GM21360 (cell line): ENCODE measurements at regions not wholly inside any gene's neighbourhood (a gene's known extent, or its start where the extent isn't known, plus 50 kb on each side); places are given as distances from the start of the nearest gene placed in this dataset.
"Not testable (repeated sequence)": the region's sequence is repeated elsewhere in the genome, so short reads cannot be mapped to it uniquely, and the experiment has no call there.

Experiments used
- ATAC-seq: cut with Tn5 transposase; IDR thresholded peaks from one replicate; pipeline ENCODE4 v1.9.1; 2021; ENCODE audit warnings: mild to moderate bottlenecking, moderate library complexity; ENCODE audit not compliant: unreplicated experiment

DNA sequence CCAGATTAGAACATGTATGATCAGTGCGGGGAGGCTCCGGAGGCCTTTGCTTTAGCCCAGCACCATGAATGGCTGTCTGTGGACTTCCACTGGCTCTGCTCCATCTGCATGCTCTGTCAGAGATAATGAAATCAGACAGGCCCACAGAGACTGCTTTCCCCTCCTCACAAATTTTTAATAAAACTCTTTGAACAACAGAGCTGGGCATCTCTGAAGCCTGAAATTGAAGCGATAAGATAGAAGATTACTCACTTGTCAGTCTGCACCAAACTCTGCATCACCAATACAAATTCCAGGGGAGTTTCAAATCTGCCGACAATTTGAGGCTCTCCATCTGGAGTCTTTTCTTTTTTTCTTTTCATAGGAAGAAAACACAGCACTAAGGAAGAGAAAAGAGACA lies 110.0 kb downstream of the DYRK2 start:
- no peak for ATAC-seq

DNA sequence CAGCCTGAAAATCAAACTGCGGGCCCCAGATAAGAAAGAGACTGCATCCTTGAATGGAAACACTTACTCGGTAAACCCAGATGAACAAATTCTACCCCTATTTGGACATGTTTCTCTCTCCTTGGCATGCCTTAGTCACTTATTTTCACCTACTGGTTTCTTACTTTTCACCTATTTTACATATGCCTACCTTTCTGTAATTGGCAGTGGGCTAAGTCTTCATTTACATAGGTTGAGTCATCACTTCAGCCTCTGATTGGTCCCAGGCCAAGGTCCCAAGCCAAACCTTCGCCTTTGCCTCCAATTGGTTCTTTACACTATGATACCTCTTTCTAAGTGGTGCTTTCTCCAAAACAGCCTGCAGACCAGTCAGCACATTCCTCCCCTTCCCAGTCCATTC lies 111.3 kb downstream of the DYRK2 start:
- no peak for ATAC-seq

DNA sequence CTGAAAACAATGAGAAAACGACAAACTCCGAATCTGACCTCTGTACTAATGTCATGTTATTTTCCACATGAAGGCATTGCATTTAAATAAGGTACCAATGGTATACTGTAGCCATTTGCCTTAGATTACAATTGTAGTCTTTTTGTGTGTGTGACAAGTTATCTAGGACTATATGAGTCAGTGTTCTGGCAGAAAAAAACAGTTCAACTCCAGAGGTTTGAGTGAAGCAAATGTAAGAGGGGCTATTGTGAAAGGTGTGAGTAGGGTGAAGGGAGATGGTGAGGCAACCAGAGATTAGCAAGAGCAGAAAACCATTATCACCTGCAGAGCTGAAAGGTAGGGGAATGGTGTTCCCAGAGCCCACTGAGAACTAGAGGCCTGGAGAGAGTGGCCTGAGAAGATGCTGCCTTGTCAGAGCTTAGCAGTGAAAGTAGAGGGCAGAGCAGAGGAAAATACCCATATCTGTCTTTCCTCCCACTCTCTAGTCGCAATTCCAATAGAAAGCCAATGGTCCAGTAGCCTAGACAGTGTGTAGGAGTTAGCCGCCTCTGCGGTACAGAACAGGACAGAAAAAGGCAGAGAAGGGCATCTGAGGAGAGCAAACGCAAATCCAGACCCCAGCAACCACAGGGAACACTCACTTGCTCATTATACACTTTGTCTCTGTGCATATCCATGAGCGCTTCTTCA lies 112.2 kb downstream of the DYRK2 start:
- ATAC-seq, result no peak

DNA sequence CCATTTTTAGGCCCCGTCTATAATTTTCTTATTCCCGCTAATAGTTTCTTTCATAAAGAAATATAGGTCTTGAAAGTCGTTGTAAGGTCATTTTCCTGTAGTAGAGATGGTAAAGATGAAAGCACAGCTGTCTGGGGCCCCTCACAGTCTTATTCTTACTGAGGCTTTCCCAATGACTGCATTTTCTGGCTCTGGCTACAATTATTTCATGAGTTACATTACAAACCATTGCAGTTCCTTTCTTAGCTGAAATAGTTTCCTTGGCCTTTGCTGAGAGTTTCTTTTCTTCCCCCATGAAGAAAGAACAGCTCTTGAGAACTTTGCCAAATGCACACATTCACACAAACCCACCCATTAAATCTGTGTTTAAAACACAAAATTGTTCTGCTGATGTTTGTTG lies 113.0 kb downstream of the DYRK2 start:
- no peak for ATAC-seq

DNA sequence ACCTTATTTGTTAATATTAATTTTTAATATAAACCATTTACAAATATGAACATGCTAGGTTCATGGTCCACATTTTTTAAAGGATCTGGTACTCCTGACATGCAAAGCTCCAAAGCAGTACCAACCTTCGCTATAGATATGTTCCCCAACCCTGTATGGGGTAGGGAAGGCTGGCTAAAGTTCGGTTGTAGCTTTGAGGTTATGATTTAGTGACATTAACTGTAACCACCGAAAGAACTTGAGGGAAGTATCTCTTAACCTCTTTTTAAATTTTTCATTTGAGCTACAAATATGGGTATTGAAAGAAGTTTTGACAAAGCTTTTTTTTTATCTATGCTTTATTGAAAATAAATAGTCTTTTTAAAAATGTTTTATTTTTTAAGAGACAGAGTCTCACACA lies 115.5 kb downstream of the DYRK2 start:
- ATAC-seq, result no peak

DNA sequence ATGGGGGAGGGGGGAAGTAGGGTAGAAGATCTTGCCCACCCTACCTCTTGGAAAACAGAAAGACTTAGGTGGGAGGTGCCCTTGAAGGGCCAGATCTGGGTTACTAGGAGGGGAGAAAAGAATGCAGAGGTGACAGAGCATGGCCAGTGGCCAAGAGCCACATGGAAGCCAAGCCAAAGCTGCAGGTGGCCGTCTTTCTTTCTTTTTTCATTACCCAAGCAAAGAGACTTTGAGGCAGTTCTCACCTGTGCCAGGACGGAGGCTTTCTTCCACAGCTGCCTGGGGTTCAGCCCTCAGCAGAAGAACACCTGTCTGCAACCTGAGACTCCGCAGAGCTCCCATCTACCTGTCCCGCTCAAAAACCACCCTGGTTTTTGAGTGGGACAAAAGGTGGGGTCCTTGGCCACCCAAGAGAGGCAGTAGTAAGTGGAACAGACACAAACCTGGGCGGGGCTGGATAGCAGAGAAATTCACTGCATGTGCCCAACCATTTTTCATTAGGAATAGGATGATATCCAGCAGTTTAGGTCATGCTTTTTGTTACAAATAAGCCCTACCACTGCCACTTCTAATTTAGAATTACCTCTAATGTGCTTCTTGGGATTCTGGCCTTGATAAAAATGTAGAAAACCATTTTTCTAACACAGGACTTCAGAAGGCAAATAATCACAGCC lies 116.5 kb downstream of the DYRK2 start:
- ATAC-seq, result no peak

- no peak for ATAC-seq
These were observed 117.5 kb downstream of the DYRK2 start for GRCh38 chr12:67765776-67766766.

- ATAC-seq, result no peak
These were observed 124.0 kb downstream of the DYRK2 start for GRCh38 chr12:67772267-67773169.

- no peak for ATAC-seq
These were observed 125.4 kb downstream of the DYRK2 start for GRCh38 chr12:67773896-67774295.

- ATAC-seq, result no peak
These were observed 126.5 kb downstream of the DYRK2 start for GRCh38 chr12:67774983-67775587.

GRCh38 chr12:67780580-67781084 lies 132.1 kb downstream of the DYRK2 start:
- no peak for ATAC-seq

DNA sequence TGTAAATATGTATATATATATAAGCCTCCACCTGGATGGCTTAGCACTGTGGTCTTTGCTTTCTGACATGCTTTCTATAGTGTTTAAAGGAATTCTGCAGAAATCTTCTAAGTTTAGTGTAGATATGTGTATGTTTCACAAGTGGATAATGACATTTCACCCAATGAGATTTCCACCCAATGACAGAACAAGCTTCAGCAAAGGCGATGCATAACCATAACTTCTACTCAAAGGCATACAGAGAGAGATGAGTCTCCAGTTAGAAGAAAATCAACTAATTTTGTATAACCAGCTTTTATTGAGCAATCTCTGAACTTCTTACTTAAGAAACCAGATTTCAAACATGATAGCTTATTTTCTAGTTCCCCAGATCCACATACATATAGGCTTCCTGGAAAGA lies 134.0 kb downstream of the DYRK2 start:
- ATAC-seq, result no peak

DNA sequence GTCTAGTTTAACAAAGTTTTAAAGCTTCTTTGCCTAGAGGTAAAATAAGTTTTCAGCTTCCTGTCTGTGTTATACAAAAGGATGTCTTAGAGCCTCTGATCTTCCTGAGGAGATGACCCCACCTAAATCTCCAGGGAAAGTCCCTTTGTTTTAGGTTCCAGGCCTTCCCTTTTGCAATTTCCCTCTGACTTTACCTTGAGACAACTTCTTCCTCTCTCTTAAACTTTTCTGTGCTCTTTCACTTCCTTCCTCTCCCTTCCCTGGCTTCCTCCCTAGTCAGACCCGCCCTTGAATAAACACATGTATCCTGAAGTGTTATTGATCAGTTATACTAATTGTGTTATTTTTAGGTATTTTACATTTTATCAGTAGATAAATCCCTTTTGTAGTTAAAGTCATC lies 134.8 kb downstream of the DYRK2 start:
- no peak for ATAC-seq

GRCh38 chr12:67784831-67785230 lies 136.3 kb downstream of the DYRK2 start:
- ATAC-seq, result no peak

- ATAC-seq, result no peak
These were observed 137.5 kb downstream of the DYRK2 start for GRCh38 chr12:67786086-67786485.

DNA sequence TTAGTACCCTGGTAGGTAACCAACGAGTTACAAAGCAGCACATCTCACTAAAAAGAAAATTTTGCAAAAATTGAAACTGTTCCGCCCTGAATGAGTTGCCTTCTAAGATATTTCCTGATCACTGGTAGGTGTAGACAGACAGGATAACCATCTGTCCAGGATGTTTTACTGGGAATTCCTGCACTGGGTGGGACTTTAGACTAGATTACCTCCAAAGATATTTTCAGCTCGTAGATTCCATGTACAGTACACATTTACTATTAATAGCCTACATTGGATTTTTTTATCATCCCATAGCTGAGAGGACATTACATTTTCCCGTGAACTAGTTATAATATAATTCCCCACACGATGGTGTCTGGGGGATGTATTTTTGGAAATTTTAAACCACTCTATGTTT lies 139.6 kb downstream of the DYRK2 start:
- ATAC-seq, result no peak

DNA sequence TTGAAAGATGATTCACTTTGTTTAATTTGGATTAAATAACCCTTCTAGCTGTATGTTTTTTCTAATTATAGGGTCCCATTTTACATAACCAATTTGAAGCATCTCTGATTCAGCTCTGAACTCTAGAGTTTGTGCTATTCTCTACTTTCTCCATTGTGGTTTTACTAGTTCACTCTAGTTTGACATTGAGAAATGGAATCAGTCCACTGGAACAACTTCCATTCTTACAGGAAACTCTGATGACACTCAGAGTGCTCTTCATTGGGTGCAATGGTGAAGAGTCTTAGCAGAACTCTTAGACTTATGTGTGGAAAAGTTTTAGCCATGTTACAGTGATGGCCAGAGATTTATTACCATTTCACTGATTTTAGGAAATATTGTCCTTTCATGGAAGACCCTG lies 140.7 kb downstream of the DYRK2 start:
- ATAC-seq, result no peak

GRCh38 chr12:67790660-67791059 lies 142.1 kb downstream of the DYRK2 start:
- no peak for ATAC-seq

GRCh38 chr12:67791362-67791761 lies 142.8 kb downstream of the DYRK2 start:
- not testable (repeated sequence) for ATAC-seq

DNA sequence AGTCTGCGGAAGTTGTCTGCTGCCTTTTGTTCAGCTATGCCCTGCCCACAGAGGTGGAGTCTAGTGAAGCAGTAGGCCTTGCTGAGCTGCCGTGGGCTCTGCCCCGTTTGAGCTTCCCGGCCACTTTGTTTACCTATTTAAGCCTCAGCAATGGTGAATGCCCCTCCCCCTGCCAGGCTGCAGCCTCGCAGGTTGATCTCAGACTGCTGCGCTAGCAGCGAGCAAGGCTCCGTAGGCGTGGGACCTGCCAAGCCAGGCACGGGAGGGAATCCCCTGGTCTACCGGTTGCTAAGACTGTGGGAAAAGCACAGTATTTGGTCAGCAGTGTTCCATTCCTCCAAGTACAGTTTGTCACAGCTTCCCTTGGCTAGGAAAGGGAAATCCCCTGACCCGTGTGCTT lies 143.6 kb downstream of the DYRK2 start:
- ATAC-seq, result no peak
